ENCODE measurements at regions not wholly inside any gene's neighbourhood (a gene's known extent, or its start where the extent isn't known, plus 50 kb on each side); places are given as distances from the start of the nearest gene placed in this dataset.

DNA sequence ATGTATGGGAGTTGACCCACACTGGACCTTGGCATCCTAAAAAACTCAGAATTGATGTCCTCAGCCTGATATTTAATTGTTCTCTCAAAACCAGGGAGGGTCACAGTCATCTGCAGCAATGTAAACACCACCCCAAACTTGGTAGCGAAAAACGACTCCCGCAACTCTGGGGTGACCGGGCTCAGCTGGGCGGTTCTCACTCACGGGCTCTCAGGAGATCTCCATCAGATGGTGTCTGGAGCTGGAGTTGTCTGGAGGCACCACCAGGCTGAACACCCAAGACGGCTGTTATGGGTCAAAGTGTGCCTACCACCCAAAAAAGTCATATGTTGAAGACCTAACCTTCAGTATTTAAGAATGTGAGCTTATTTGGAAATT, 50.9 kb upstream of the NXT1 start:
- Histone ChIP-seq H2AFZ (ENCODE audit: control insufficient read depth, low read length) (no peak overlapping the region), H3K4me3 (ENCODE audit: control insufficient read depth in 2 of 3, extremely low read depth in 1 of 3, insufficient read depth in 2 of 3, low read depth in 1 of 3, low read length in 3 of 3) (no peak overlapping the region), H4K20me1 (ENCODE audit: control insufficient read depth, extremely low read depth, insufficient read depth, low read length) (no peaks in the 10 kb centered on the region), H3K27me3 (ENCODE audit: control insufficient read depth, extremely low read depth, insufficient read depth, low read length) (no peaks in the 10 kb centered on the region), H3K27ac (ENCODE audit: control insufficient read depth, insufficient read depth, low read length) (no peak overlapping the region), H3K4me1 (ENCODE audit: control insufficient read depth, extremely low read depth, insufficient read depth, low read length) (no peaks in the 10 kb centered on the region), H3K79me2 (ENCODE audit: control insufficient read depth, insufficient read depth, low read length) (no peaks in the 10 kb centered on the region), H3K9me1 (ENCODE audit: control insufficient read depth, extremely low read depth, insufficient read depth, low read length) (no peaks in the 10 kb centered on the region), H3K4me2 (ENCODE audit: control insufficient read depth, extremely low read depth, insufficient read depth, low read depth, low read length) (no peak overlapping the region), H3K9ac (ENCODE audit: control insufficient read depth, extremely low read depth, insufficient read depth, low read length) (no peak overlapping the region), H3K36me3 (ENCODE audit: control insufficient read depth in 2 of 2, extremely low read depth in 1 of 2, insufficient read depth in 2 of 2, low read length in 2 of 2) (no peaks in the 10 kb centered on the region), H3K9me3 (ENCODE audit: control insufficient read depth, low read depth, low read length) (no peaks in the 10 kb centered on the region)
- TF ChIP-seq EZH2 (IDR thresholded peaks at IDR 0.05; ENCODE audit: low read length) = no peak
- TF ChIP-seq, protein P1, sequence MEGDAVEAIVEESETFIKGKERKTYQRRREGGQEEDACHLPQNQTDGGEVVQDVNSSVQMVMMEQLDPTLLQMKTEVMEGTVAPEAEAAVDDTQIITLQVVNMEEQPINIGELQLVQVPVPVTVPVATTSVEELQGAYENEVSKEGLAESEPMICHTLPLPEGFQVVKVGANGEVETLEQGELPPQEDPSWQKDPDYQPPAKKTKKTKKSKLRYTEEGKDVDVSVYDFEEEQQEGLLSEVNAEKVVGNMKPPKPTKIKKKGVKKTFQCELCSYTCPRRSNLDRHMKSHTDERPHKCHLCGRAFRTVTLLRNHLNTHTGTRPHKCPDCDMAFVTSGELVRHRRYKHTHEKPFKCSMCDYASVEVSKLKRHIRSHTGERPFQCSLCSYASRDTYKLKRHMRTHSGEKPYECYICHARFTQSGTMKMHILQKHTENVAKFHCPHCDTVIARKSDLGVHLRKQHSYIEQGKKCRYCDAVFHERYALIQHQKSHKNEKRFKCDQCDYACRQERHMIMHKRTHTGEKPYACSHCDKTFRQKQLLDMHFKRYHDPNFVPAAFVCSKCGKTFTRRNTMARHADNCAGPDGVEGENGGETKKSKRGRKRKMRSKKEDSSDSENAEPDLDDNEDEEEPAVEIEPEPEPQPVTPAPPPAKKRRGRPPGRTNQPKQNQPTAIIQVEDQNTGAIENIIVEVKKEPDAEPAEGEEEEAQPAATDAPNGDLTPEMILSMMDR (optimal IDR thresholded peaks at IDR 0.05 in 1 of 3, IDR thresholded peaks at IDR 0.05 in 1 of 3, conservative IDR thresholded peaks at IDR 0.05 in 1 of 3; ENCODE audit: extremely low read depth in 1 of 3, insufficient read depth in 2 of 3, low read length in 3 of 3) = no peak
- no peak for DNase-seq (ENCODE audit: low read depth, low spot score)
- dilution Hi-C loops (cut with MboI; ENCODE audit: extremely low pct_ligation_motif_present, low sequenced_read_pairs) = no loop called here
- no peak for FAIRE-seq

DNA sequence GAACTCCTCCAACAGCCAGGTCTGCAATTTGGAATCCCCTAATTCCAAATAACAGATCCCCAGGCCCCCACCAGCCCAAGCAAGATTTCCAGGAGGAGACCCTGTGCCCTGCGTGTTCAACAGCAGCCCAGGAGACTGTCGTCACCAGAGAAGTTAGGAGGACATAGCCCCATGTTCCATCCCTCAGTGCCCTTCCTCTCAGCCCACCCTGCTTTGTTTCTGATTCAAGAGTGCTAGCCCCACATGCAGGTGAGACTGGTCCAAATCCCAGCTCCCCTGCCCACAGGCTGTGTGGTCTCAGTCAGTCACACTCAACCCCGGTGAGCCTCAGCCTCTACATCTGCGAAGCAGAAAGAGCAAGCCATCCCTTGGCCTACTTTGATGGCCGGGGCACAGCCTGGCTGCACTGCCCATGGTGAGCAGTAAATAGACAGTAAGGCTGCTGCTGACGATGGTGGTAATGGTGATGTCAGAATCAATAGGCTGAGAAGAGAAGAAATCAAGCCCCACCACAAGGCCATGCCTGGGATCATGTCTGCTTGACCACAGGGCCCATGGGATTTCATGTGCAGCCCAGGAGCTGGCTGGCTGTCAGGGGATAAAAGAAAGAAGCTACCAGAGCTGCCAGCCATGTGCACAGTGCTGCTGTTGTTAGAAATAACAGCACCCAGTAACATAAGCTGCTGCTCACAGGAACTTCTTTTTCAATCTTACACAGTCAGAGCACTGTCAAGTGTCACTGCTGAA, 51.5 kb upstream of the NXT1 start:
- TF ChIP-seq, protein P1 (optimal IDR thresholded peaks at IDR 0.05 in 1 of 3, IDR thresholded peaks at IDR 0.05 in 1 of 3, conservative IDR thresholded peaks at IDR 0.05 in 1 of 3; ENCODE audit: extremely low read depth in 1 of 3, insufficient read depth in 2 of 3, low read length in 3 of 3) = no peak
- TF ChIP-seq EZH2 (IDR thresholded peaks at IDR 0.05; ENCODE audit: low read length) = no peak
- dilution Hi-C loops (cut with MboI; ENCODE audit: extremely low pct_ligation_motif_present, low sequenced_read_pairs) = no loop called here
- no peak overlapping the region for H3K27ac ChIP-seq (ENCODE audit: control insufficient read depth, insufficient read depth, low read length)
- H3K4me1 ChIP-seq (ENCODE audit: control insufficient read depth, extremely low read depth, insufficient read depth, low read length) = no peaks in the 10 kb centered on the region
- H3K9ac ChIP-seq (ENCODE audit: control insufficient read depth, extremely low read depth, insufficient read depth, low read length) = no peak overlapping the region
- H3K9me1 ChIP-seq (ENCODE audit: control insufficient read depth, extremely low read depth, insufficient read depth, low read length) = no peaks in the 10 kb centered on the region
- H3K4me2 ChIP-seq (ENCODE audit: control insufficient read depth, extremely low read depth, insufficient read depth, low read depth, low read length) = no peak overlapping the region
- no peak for FAIRE-seq
- H2AFZ ChIP-seq (ENCODE audit: control insufficient read depth, low read length) = no peak overlapping the region
- H3K79me2 ChIP-seq (ENCODE audit: control insufficient read depth, insufficient read depth, low read length) = no peaks in the 10 kb centered on the region
- no peaks in the 10 kb centered on the region for H3K36me3 ChIP-seq (ENCODE audit: control insufficient read depth in 2 of 2, extremely low read depth in 1 of 2, insufficient read depth in 2 of 2, low read length in 2 of 2)
- H3K9me3 ChIP-seq (ENCODE audit: control insufficient read depth, low read depth, low read length) = no peaks in the 10 kb centered on the region
- H4K20me1 ChIP-seq (ENCODE audit: control insufficient read depth, extremely low read depth, insufficient read depth, low read length) = no peaks in the 10 kb centered on the region
- H3K4me3 ChIP-seq (ENCODE audit: control insufficient read depth in 2 of 3, extremely low read depth in 1 of 3, insufficient read depth in 2 of 3, low read depth in 1 of 3, low read length in 3 of 3) = no peak overlapping the region
- DNase-seq (ENCODE audit: low read depth, low spot score) = no peak
- no peaks in the 10 kb centered on the region for H3K27me3 ChIP-seq (ENCODE audit: control insufficient read depth, extremely low read depth, insufficient read depth, low read length)

All from keratinocyte (primary cell).